LNCaP clone FGC (cell line): ENCODE measurements at regions not wholly inside any gene's neighbourhood (a gene's known extent, or its start where the extent isn't known, plus 50 kb on each side); places are given as distances from the start of the nearest gene placed in this dataset.

Source experiments
- DNase-seq: peaks from one replicate; pipeline ENCODE4 v3.0.0-alpha.2; 2011; ENCODE audit warnings: low read depth
- H3K4me3 ChIP-seq: 2 replicates; pipeline ENCODE4 v1.5.1; 2011; ENCODE audit warnings: mild to moderate bottlenecking, low read depth, low read length, control low read depth
- CTCF ChIP-seq: IDR thresholded peaks from 2 replicates; pipeline ENCODE4 v1.5.1; 2012; ENCODE audit warnings: mild to moderate bottlenecking; ENCODE audit not compliant: control insufficient read depth, insufficient read depth; ENCODE audit errors: extremely low read depth

GRCh38 chr6:138607478-138608433 is 108.5 kb upstream of the NHSL1 start:
- no peak for TF ChIP-seq CTCF
- DNase-seq = no peak
- no peak overlapping the region for H3K4me3 ChIP-seq

GRCh38 chr6:138608896-138609295 is 109.6 kb upstream of the NHSL1 start:
- TF ChIP-seq CTCF = no peak
- no peak overlapping the region for H3K4me3 ChIP-seq
- DNase-seq = no peak

- no peak overlapping the region for H3K4me3 ChIP-seq
- TF ChIP-seq CTCF = no peak
- no peak for DNase-seq
Observed at GRCh38 chr6:138609801-138610430, 110.6 kb upstream of the NHSL1 start.

DNA sequence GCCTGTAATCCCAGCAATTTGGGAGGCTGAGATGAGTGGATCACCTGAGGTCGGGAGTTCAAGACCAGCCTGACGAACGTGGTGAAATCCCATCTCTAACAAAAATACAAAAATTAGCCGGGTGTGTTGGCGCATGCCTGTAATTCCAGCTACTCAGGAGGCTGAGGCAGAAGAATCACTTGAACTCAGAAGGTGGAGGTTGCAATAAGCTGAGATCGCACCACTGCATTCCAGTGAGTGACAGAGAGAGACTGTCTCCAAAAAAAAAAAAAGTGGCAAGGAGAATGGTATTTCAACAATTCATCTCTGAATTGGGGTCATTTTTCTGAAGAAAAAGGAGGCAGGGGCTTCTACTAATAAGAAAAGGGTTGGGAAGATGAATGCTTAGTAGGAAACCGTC is 111.5 kb upstream of the NHSL1 start:
- no peak overlapping the region for H3K4me3 ChIP-seq
- no peak for DNase-seq
- TF ChIP-seq CTCF = no peak

DNA sequence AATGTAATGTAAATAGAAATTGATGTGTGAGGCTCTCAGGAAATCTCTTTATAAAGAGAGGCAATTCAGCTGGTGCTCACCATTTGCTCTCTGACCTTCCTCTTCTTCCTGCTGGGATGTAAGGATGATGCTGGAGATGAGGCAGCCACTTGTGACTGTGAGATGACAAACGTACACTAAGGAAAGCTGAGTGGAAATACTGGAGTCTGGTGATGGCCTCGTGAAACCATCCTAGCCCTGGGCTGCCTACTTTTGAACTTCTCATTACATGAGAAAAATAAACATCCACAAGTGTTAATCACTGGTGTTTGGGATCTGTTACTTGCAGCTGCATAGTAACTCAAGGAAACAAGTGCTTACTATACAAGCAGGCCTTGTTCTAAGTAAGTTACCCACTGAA is 114.9 kb upstream of the NHSL1 start:
- no peak overlapping the region for H3K4me3 ChIP-seq
- TF ChIP-seq CTCF = no peak
- no peak for DNase-seq

DNA sequence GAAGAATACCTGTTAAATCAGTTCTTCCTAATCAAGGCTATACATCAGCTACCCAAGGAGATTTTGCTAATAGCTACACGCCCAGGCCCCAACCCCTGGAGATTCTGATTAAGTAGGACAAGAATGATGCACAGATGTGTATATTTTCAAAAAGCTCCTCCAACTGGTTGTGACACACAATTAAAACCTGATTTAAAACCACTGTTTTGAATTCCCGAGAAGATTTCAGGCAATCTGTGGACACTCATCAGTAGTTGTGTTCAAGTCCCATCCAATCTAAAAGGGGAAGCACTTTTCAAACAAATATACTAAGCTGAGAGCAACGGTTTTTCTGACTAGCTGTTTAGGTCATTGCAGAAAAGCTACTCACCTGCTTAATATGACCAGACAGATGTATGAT is 118.9 kb upstream of the NHSL1 start:
- TF ChIP-seq CTCF = no peak
- no peak for DNase-seq
- H3K4me3 ChIP-seq = no peak overlapping the region
